K562 (cell line): ENCODE measurements at regions not wholly inside any gene's neighbourhood (a gene's known extent, or its start where the extent isn't known, plus 50 kb on each side); places are given as distances from the start of the nearest gene placed in this dataset.

Experiments used
- PHB2 ChIP-seq: fragments of 450-650 bp; IDR thresholded peaks from 2 replicates; pipeline ENCODE4 v1.6.1; 2017; ENCODE audit warnings: low read depth
- TF ChIP-seq, protein P1 (sequence below), 2 experiments: IDR thresholded peaks in 1 of 2; conservative IDR thresholded peaks in 1 of 2; 2 replicates each; pipeline ENCODE4 v1.6.1; 2016; ENCODE audit warnings: low read depth in 2 of 2, mild to moderate bottlenecking in 1 of 2, missing compliant biosample characterization in 1 of 2, missing genetic modification characterization in 1 of 2, moderate library complexity in 1 of 2
- TF ChIP-seq, protein P2 (sequence below): fragments of 200-400 bp; formaldehyde crosslinking; IDR thresholded peaks from 2 replicates; pipeline ENCODE4 v1.6.1; 2017; ENCODE audit warnings: mild to moderate bottlenecking, low read depth, low read length, moderate library complexity
- TF ChIP-seq, protein P3 (sequence below): fragments of 250-450 bp; sonication (Bioruptor Pico); IDR thresholded peaks from 2 replicates; pipeline ENCODE4 v1.4.0; 2020; ENCODE audit warnings: mild to moderate bottlenecking, moderate library complexity, borderline replicate concordance

DNA sequence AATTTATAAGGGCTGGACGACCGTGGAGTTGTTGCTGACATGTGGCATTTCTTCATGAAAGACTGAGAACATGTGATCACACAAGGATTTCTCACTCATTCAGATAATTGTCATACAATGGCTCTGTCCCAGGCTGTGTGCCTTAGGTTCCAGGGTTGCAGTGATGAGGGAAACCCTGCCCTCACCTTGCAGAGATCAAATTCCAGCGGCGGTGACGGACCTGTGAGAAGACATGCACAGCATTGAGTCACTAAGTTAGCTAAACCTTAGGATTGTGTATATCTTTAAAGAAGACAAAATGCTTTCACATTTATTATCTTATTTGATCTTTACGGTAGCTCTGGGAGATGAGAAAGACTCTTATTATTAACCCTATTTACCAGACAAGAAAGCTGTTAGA is 1029.1 kb downstream of the BCL11B start (continued):
- TF ChIP-seq, protein P1, sequence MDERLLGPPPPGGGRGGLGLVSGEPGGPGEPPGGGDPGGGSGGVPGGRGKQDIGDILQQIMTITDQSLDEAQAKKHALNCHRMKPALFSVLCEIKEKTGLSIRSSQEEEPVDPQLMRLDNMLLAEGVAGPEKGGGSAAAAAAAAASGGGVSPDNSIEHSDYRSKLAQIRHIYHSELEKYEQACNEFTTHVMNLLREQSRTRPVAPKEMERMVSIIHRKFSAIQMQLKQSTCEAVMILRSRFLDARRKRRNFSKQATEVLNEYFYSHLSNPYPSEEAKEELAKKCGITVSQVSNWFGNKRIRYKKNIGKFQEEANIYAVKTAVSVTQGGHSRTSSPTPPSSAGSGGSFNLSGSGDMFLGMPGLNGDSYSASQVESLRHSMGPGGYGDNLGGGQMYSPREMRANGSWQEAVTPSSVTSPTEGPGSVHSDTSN (CRISPR knock-in tag; IDR thresholded peaks at IDR 0.05; ENCODE audit: low read depth) = no peak
- TF ChIP-seq, protein P1 (tag; conservative IDR thresholded peaks at IDR 0.05; ENCODE audit: low read depth) = no peak
- TF ChIP-seq, protein P2, sequence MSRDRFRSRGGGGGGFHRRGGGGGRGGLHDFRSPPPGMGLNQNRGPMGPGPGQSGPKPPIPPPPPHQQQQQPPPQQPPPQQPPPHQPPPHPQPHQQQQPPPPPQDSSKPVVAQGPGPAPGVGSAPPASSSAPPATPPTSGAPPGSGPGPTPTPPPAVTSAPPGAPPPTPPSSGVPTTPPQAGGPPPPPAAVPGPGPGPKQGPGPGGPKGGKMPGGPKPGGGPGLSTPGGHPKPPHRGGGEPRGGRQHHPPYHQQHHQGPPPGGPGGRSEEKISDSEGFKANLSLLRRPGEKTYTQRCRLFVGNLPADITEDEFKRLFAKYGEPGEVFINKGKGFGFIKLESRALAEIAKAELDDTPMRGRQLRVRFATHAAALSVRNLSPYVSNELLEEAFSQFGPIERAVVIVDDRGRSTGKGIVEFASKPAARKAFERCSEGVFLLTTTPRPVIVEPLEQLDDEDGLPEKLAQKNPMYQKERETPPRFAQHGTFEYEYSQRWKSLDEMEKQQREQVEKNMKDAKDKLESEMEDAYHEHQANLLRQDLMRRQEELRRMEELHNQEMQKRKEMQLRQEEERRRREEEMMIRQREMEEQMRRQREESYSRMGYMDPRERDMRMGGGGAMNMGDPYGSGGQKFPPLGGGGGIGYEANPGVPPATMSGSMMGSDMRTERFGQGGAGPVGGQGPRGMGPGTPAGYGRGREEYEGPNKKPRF = no peak
- TF ChIP-seq, protein P3, sequence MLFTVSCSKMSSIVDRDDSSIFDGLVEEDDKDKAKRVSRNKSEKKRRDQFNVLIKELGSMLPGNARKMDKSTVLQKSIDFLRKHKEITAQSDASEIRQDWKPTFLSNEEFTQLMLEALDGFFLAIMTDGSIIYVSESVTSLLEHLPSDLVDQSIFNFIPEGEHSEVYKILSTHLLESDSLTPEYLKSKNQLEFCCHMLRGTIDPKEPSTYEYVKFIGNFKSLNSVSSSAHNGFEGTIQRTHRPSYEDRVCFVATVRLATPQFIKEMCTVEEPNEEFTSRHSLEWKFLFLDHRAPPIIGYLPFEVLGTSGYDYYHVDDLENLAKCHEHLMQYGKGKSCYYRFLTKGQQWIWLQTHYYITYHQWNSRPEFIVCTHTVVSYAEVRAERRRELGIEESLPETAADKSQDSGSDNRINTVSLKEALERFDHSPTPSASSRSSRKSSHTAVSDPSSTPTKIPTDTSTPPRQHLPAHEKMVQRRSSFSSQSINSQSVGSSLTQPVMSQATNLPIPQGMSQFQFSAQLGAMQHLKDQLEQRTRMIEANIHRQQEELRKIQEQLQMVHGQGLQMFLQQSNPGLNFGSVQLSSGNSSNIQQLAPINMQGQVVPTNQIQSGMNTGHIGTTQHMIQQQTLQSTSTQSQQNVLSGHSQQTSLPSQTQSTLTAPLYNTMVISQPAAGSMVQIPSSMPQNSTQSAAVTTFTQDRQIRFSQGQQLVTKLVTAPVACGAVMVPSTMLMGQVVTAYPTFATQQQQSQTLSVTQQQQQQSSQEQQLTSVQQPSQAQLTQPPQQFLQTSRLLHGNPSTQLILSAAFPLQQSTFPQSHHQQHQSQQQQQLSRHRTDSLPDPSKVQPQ (CRISPR knock-in tag) = no peak
- TF ChIP-seq PHB2 = no peak
- TF ChIP-seq, all 486 proteins: peak for 0
